ENCODE measurements at regions not wholly inside any gene's neighbourhood (a gene's known extent, or its start where the extent isn't known, plus 50 kb on each side); places are given as distances from the start of the nearest gene placed in this dataset.

DNA sequence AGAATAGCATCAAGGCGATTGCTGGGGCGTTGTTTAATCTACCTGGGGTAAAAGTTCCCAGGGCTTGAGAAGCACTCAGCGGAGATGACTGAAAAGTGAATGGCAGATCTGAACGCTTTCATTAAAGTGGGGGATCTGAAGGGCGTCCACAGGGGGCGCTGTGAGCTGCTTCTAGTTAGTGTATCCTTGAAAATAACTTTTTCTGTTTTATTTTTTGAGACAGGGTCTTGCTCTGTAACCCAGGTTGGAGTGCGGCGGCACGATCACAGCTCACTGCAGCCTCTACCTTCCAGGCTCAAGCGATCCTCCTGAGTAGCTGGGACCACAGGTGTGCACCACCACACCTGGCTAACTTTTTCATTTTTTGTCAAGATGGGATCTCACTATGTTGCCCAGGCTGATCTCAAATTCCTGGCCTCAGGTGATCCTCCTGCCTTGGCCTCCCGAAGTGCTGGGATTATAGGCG lies 360.4 kb downstream of the SEC14L1 start (continued):
- TF ChIP-seq CTCF (CRISPR knock-in tag; IDR thresholded peaks at IDR 0.05) (peak; percentile 63), STAG1 (CRISPR knock-in tag; IDR thresholded peaks at IDR 0.05) (peak; percentile 49), KDM2A (CRISPR knock-in tag; IDR thresholded peaks at IDR 0.05; ENCODE audit: borderline replicate concordance, low read depth) (peak; percentile 18), ZNF513 (CRISPR knock-in tag; conservative IDR thresholded peaks at IDR 0.05) (no peak), STAT6 (CRISPR knock-in tag; IDR thresholded peaks at IDR 0.05; ENCODE audit: borderline replicate concordance) (no peak), ZNF782 (CRISPR knock-in tag; IDR thresholded peaks at IDR 0.05; ENCODE audit: borderline replicate concordance) (no peak), ARID5B (CRISPR knock-in tag; IDR thresholded peaks at IDR 0.05) (no peak), ZNF574 (CRISPR knock-in tag; IDR thresholded peaks at IDR 0.05) (no peak), POLR2AphosphoS2 (IDR thresholded peaks at IDR 0.05; ENCODE audit: low read depth, low read length) (0 out of 2 replicates have a peak, but pooled peaks have one; percentile 41), ZNF121 (CRISPR knock-in tag; IDR thresholded peaks at IDR 0.05) (peak; percentile 96), ZNF724P (CRISPR knock-in tag; IDR thresholded peaks at IDR 0.05; ENCODE audit: borderline replicate concordance) (no peak), DBP (CRISPR knock-in tag; IDR thresholded peaks at IDR 0.05; ENCODE audit: not compliant biosample characterization) (no peak)
- TF ChIP-seq, protein P1, sequence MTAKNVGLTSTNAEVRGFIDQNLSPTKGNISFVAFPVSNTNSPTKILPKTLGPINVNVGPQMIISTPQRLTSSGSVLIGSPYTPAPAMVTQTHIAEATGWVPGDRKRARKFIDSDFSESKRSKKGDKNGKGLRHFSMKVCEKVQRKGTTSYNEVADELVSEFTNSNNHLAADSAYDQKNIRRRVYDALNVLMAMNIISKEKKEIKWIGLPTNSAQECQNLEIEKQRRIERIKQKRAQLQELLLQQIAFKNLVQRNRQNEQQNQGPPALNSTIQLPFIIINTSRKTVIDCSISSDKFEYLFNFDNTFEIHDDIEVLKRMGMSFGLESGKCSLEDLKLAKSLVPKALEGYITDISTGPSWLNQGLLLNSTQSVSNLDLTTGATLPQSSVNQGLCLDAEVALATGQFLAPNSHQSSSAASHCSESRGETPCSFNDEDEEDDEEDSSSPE (CRISPR knock-in tag; IDR thresholded peaks at IDR 0.05) = no peak

Data from HepG2 (cell line).